ENCODE measurements at regions not wholly inside any gene's neighbourhood (a gene's known extent, or its start where the extent isn't known, plus 50 kb on each side); places are given as distances from the start of the nearest gene placed in this dataset.

DNA sequence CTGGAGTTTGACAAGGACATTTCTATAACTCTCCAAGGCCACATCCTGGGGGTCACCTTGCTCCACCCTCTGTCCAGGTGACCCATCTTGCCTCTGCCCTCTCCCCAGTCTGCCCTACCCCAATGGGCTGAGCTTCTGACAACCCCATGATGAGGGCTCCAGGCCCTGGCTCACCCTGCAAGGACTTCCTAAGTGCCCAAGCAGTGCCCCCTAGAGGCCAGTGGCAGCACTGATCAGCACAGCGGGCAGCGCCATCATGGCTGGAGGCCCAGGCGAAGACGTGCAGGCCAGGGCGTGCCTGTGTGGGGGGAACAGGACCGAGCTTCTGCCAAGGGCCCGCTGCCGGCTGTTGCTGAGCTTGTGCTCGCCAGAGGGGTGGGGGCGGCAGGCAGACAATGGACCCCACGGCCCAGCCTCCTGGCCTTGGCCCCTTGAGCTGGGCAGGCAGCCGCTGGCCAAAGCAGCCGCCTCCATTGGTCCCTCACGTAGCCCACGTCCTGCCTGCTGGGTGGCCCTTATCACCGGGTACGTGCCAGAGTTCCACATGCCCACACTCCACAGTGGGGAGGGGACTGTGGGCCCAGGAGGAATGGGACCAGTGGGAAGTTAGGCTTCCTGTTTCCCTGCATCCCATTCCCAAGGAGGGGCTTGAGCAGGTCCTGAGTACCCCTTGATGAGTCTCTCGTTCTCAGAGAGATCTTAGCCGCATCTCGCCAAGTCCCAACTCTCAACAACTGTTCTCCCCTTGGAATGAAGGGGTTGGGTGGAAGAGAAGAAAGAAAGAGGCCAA lies 64.3 kb downstream of the MRPL14 start:
- no peak for DNase-seq (ENCODE audit: low read depth)

DNA sequence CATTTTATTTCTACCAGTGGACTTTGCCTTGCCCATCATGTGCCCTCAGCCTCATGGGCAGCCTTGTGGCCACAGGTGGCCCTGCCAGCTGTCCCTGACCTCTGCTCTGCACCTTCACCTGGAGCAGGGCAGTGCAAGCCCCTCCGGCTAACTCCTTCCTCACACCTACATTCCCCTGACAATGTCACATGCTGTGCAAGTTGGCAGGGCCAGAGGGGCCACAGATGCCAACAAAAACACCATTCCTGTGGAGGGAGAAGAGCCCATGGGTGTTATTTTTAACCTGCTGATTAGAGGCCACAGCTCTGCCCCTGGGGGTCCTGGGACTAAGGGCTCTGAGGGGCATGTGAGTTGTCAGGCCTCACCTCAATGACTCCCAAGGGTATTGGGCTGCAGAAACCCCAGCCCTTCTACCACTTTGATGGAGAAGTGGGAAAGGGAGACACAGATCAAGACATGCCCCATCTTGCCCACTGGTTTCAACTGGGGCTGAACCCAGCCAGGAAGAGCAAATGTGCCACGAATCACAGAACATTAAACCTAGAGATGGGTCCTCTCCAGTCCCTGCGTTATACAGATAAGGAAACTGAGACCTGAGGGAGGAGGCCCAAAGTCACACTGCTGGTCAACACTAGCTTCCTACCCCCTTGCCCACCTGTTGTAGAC lies 65.0 kb downstream of the MRPL14 start:
- no peak for DNase-seq (ENCODE audit: low read depth)

DNA sequence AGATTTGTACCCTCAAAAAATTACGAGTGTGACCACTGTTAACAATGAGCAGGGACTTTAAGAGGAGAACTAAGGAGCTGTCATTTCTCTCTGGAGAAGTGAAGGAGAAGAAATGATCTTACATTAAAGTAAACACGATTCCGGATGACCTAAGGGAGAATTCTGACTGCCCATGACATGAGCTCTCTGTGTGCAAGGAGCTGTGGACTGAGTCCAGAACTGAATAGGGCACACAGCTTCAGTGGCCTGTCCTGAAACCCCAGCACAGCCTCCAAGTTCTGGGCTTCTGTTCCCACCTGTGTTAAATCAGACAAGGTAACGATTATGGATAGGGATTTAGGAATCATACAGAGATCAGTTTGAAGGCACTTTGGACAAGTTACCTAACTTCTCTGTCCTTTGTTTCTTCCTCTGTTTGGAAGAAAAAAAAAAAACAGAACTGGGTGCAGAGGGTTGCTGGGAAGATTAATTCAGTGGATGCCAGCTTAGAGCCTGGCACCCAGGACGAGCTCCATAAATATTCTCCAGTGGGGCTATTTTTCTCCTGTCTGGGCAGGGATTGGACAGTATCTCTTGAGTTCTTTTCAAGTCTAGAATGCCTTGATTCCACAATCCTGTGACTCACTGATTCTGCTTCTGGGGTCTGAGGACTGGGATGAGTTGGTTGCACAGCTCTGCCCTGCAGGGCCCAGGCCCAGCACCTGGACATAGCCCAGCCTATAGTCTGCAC lies 65.7 kb downstream of the MRPL14 start:
- no peak for DNase-seq (ENCODE audit: low read depth)

DNA sequence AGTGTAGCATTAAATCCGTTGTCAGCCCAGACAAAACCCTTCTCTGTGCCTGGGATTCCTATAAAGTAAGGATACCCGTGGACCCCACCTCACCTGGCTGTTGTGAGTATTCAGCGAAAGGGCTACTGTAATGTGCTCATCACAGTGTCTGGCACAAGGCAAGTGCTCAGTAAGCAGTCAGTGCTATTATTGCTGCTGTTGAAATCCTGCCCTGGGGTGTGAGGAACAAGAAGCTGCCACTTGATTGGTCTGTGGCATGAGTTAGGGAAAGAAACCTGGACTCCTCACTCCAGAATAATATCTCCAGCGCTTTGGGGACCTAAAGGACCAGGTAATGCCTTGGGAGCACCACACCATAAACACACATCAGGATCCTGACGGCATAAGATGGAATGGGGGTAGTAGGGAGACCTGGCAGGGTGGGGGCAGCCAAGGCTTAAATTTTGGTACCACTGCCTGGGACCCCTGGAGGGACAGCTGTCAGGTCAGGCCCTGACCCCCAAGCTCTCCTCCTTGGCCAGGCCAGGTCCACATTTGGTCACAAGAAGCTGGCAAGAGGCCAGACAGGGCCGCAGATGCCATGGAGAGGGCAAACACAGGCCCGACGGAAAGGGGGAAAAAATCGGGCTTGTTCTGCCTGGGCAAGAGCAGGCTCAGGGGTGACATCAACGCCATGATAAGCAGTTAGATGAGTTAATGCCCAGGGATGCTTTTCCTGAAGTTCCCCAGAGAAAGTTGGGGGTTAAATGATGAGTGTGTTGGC lies 66.5 kb downstream of the MRPL14 start:
- DNase-seq (ENCODE audit: low read depth) = no peak

DNA sequence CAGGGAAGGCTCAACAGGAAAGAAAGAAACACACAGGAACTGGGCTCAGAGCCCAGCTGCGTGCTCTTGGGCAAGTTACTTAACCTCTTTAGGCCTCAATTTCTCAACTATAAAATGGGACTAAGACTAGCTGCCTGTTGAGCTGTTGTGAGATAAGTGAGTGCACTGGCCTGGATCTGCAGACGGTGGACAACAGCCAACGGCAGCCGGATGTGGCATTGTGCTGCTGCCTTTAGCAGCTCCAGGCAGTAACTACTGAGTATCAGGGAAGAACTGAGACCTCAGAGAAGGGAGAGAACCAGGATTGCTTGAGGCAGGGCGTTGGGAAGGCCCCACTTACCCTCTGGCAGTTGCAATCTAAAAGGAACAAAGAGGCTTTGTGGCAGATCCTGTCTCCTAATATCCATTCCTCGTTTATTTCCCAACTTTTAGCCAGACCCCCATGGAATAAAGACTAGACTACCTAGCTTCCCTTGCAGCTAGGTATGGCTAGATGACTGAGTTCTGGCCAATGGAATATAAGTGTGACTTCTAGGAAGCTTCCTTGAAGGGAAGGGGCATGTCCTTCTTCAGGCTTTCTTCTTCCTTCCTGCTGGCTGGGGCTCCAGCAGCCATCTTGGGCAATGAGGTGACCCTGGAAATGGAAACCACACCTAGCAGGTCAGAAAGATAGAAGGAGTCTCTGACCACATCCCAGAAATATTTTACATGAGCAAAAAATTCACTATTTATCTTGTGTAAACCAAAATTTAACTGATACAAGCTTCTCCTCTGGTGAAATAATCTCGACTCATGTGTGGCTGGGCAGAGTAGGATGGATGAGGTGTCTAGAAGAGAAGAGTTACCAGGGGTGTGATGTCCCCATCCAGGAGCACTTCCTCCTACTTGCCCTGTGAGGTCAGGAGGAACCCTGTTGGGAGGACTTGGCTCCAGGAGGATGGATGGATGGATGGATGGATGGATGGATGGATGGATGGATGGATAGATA lies 67.6 kb downstream of the MRPL14 start:
- peak; percentile 80 for DNase-seq (ENCODE audit: low read depth)

DNA sequence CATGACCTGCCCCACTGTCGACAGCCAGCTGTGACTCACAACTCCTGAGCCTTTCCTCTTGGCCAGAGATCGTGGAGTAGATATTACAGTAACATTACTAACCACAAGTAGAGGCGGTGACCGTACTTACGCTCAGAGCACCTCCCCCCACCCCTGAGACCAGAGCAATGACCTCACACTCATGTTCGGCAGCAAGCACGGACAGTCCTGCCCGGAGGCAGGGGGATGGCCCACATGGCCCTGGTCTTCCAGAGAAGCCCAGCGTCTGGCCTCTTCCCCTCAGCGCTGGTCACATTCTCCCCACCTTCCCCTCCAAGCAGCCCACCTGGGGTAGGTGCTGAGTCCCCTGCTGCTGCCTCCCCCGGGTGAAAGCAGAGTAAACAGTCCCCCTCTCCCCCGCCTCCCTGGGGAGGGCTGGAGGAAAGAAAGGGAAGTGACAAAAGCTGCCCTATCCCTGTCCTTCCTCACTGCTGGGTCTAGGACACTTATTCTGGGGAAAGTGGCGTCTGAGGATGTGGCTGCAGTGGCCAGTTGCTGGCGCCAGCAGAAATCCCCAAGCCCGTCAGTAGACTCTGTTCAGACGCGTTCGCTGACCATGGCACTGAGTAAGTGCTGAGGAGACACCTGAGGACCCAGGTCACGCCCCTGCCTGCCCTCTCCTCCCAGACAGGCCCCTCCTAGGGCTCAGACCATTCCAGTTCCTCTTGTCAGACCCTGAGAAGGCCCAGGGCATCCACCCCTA lies 68.5 kb downstream of the MRPL14 start:
- DNase-seq (ENCODE audit: low read depth) = peak; percentile 99

DNA sequence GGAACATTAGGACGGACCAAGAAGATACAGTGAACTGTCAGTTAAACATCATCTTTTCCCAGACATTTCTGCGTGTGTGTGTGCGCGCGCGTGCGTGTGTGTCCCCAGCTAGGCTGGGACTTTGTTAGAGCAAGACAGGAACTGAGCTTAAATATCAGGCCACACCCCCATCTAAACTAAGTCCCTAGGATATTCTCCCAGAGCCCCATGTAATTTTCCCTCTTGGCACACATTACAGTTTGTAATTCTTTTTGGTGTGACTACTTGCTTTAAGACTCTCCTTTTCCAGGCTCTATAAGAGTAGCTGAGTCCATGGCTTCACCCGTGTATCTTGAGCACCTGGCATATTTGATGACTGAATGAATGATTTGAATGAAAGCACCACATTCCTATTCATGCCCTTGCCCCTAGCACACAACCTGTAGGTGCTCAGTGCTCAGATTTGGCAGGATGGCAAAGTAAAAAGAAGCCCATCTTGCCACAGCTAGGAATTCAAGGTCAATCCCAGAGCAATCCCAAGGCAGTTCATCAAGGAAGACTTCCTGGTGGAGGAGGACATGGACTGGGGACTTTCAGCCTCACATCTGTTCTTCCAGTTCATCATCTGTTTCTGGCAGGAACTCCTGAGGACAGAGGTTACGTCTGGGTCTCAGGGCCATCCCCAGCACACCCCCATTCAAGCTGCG lies 69.2 kb downstream of the MRPL14 start:
- DNase-seq (ENCODE audit: low read depth) = peak; percentile 43

DNA sequence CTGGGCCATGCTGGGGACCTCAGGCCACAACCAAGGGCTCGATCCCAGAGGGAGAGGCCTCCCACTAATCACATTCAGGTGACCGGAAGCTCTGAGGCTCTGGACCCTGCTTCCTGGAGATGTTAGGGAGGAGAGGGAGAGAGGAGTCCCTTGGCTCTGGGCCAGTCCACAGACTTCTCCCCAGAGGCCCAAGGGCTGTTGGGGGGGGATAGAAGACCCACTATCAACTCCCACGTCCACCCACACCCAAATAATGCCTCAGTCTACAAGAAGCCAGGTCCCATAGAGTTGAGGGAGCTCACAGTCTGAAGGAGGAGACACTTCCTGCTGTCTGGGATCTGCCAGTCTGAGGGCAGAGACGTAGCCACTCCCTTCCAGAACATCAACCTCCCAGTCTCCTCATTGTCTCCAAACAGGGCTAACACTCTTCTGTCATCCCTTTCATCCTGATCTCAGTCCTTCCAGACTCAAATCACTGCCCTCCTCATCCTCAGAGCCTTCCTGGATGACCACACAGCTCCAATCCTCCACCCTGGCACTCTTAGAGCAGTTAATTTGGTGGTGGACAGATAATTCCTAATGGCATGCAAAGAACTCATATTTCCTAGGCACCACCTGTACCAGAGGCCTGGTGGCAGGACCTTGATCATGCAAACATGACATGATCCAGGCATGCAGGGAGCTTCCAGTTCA lies 69.9 kb downstream of the MRPL14 start:
- no peak for DNase-seq (ENCODE audit: low read depth)

DNA sequence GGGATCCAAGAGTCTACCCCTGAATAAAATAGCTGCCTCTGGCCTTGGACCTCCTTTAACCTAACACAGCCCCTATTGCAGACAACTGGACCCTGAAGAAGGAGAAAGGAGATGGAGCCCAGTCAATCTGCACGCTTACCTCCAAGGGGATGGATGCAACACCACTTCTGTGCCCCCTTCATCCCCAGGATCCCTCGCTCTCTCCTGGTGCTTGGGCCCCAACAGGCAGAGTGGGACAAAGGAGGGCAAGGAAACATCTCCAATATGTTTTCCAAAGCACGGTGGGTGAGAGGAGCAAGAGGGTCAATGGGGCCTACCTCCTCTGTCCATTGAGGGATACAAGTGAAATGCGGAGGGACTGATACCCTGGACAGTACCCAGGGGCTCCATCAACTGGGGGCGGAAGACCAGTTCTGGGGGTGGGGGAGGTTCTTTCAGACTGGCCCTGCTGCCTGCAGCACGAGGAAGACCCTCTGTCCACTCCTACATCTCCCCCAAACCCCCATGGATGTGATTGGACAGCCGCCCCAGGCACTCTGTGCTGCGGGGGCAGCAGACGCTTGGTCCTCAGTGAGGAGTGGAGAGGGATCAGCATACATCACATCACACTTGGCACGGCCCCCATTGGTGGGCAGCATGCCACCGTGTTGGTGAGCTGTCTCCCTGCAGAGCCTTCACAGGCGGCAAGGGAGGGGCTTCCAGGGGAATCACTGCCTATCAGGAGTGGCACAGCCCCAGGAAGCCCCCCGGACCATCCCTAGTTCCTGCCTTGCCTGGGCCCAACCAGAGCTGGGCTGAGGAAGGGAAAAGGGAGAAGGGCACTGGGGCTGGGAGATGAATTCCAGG lies 70.6 kb downstream of the MRPL14 start:
- DNase-seq (ENCODE audit: low read depth) = peak; percentile 71

DNA sequence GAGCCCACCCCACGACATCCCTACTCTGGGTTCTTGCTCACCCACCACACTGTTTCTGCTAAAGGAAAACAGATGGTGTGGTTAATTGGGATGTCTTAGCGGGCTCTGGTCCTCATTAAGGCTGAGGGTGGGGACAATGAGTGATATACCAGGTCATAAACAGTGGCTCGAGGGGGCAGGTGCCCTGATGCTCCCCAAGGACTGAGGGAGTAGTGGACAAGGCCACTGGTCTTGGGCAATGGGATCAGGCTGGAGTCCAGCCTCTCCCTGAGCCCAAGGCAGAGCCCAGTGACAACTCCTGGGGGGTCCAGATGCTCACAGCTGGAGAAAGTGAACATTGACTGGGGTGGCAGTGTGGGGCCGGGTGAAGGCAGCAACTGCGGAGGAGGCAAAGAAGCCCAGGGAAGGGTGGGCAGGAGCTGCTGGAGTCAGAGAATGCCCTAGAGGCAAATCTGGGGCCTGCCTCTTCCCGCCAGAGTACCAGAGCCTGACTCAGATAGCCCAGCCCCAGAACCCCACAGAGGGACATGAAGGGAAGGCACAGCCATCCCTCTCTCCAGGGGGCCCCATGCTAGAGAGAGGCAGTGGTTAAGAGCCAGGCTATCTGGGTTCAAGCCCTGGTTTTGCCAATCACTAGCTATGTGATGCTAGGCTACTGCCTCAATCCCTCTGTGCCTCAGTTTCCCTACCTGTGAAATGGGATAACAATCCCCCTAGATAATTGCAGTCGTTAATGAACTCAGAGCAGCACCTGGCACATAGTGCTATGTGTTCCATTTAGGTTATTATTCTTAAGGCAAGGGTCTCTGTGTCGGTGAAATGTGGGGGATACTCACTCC lies 72.3 kb downstream of the MRPL14 start:
- peak; percentile 93 for DNase-seq (ENCODE audit: low read depth)

DNA sequence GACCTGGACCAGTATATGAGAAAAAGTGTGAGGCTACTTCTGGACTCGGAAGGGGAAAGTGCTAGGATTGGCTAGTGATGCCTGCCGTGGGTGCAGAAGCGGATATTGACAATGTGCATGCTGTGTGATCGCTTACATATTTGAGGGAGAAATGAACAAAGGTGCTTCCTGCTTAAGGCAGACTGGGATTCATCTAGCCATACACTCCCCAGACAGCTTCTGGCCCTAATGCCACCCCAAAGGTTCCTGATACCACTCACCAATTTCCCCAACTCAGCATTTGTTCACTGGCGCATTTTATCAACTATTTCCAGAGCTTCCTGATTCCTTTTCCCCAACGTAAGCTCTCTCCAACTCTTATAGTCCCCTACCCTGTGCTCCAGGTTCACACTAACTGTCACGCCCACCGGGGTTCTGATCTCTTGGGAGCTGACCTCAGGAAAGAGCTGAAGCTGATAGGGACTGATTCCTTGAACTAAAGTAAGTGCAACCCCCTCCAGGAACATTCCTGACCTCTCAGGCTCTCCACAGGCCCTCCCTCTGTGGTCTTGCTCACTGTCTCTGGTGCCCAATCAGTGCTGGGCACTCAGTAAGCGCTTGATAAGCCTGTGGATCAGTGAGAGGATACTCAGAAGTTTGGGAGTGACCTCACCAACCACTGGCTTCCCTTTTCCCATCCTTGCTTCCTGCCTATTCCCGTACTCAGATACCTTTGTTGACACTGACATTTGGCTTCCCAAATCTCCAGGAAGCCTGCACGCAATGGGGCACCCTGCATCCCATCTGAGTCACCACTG lies 73.3 kb downstream of the MRPL14 start:
- peak; percentile 80 for DNase-seq (ENCODE audit: low read depth)

DNA sequence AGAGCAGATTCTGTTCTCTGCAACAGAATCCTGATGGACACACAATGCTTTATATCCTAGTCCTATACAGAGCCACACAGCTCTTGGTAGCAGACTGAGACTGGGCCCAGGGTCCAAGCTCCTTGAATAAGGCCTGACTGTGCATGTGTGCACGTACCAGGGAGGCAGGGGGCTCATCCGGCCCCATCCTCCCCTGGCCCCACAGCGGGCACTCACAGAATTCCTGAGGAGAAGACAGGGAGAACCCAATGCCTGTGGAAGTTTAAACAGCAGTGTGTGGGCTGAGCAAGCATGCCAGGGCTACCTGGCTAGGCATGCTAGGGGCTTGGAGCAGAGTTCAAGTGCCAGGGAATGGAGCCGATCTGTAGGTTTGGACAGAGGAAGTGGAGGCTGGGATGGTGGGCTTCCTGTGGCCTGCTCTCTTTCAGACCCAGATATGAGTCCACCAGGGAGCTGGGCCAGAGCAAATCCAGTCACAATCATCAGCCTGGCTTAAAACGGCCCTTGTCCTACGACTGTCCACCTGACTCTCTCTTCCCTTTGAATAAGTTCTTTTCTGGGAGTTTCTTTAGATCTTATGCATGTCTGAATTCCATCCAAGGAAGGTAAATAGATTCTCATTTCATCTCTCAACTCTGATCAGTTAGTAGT lies 74.0 kb downstream of the MRPL14 start:
- no peak for DNase-seq (ENCODE audit: low read depth)

DNA sequence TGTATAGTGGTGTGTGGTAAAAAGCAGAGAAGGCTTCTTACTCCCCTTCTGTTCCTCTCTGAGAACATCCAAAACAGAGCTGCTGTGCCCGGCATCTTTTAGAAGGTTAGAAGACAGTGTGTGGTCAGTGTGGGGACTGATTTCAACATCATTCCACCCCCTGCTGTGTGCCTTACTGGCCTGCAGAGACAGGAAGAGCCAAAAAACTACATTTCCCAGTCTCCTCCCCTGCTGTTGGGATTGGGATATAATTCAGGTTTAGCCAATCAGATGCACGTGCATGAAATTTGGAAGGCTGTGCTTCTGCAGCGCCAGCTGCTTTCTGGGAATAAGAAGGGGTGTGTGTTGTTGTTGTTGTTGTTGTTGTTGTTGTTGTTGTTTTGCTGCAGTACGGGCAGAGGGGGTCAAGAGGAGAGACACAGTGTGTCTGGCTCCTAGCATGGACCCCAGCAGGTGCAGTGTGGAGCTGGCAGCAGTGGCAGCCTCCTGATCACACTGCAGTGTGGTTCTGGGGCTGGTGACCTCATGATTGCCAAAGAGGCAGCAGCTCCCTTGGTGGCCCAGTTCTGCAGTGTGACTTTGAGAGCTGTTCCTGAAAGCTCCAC lies 74.7 kb downstream of the MRPL14 start:
- DNase-seq (ENCODE audit: low read depth) = peak; percentile 93

DNA sequence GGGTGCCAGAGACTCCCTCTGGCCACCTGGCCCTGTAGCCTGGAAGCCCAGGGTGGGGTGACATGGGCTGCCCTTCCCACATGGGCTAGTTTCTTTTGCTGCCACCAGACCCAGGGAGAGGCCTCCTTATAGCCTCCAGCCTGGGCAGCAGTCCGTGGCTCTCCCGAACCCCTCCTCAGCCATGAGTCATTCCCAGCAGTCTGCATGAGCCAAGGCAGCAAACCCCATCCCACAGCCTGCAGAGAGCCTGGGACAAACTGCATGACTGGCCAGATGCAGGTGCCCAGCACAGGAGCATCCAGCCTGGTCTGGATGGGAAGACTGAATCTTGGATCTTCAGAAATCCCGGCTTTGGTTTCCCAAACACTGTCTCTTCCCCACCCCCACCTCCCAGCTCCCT lies 75.7 kb downstream of the MRPL14 start:
- peak; percentile 43 for DNase-seq (ENCODE audit: low read depth)

DNA sequence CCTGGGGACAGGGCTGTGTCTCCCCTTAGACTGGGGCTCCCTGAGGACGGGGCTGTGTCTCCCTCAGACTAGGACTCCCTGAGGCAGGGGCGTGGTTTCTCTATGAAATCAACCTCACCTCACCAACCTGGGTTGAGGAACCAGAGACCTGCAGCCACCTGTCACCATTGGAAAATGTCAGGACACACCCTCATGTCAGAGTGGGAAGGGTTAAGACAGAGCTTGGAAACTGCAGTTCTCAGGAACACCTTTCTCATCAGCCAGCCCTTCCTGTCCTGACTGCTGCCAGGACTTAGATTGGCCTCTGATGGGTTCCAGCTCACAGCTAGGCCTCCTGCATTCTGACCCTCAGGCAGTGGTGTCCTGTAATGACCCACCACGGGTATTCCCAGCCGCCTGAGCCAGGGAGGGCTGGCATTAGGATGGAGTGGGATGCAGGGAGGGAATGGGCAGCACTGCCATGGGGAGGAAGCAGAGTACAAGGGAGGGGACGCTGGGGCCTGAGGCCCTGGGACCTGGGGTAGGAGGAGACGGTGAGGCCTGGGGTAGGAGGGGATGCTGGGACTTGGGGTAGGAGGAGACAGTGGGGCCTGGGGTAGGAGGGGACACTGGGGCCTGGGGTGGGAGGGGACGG lies 76.3 kb downstream of the MRPL14 start:
- no peak for DNase-seq (ENCODE audit: low read depth)

Data from fibroblast of gingiva (primary cell).